ENCODE measurements at regions not wholly inside any gene's neighbourhood (a gene's known extent, or its start where the extent isn't known, plus 50 kb on each side); places are given as distances from the start of the nearest gene placed in this dataset.
"Not testable (repeated sequence)": the region's sequence is repeated elsewhere in the genome, so short reads cannot be mapped to it uniquely, and the experiment has no call there.

DNA sequence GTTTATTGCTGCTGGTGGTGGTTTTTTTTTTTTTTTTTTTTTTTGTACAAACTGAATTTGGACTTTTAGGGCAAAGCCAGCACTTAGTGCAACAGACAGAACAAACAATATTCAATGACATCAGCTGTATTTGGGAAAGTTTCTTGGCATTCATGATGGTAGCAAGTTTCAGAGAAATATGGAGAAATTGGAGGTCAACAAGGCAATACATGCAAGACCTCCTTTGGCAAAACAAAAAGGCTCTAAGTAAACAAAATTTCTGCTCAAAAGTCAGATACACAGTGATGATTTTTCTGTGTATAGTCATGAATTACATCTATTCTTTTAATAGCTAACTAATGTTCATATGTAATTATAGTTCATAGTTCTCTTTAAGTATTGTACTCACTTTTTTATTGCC is 612.5 kb upstream of the LUZP2 start:
- intact Hi-C loops (cut with micrococcal nuclease; ENCODE audit: unreplicated experiment): no loop called here
- H3K4me1 ChIP-seq (ENCODE audit: insufficient read depth, low read length, poor library complexity, severe bottlenecking): no peaks in the 10 kb centered on the region
- no peak overlapping the region for H3K27ac ChIP-seq (ENCODE audit: low read depth, low read length, poor library complexity, severe bottlenecking)
- no peaks in the 10 kb centered on the region for H3K9me3 ChIP-seq (ENCODE audit: low read depth, low read length, poor library complexity, severe bottlenecking)
- TF ChIP-seq EZH2 (IDR thresholded peaks at IDR 0.05; ENCODE audit: borderline replicate concordance, low read depth, low read length, poor library complexity, severe bottlenecking): no peak
- TF ChIP-seq, protein P1, sequence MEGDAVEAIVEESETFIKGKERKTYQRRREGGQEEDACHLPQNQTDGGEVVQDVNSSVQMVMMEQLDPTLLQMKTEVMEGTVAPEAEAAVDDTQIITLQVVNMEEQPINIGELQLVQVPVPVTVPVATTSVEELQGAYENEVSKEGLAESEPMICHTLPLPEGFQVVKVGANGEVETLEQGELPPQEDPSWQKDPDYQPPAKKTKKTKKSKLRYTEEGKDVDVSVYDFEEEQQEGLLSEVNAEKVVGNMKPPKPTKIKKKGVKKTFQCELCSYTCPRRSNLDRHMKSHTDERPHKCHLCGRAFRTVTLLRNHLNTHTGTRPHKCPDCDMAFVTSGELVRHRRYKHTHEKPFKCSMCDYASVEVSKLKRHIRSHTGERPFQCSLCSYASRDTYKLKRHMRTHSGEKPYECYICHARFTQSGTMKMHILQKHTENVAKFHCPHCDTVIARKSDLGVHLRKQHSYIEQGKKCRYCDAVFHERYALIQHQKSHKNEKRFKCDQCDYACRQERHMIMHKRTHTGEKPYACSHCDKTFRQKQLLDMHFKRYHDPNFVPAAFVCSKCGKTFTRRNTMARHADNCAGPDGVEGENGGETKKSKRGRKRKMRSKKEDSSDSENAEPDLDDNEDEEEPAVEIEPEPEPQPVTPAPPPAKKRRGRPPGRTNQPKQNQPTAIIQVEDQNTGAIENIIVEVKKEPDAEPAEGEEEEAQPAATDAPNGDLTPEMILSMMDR (conservative IDR thresholded peaks at IDR 0.05; ENCODE audit: low read depth, low read length): no peak
- no TSS peak for BruUV-seq (replicated peaks)
- ChIA-PET POLR2A (ENCODE audit: low non-redundant PET) (interaction anchor here (0.7 kb wide), 1 partner anchor 1305 kb away, joined by 20 read pairs; no protein-coding TSS in a partner anchor), CTCF (no interaction called here)
- no peaks in the 10 kb centered on the region for H3K27me3 ChIP-seq (replicated peaks; ENCODE audit: insufficient read depth, low read depth, low read length, poor library complexity)
- DNase-seq (ENCODE audit: low spot score): no peak
- no peak overlapping the region for H3K4me3 ChIP-seq (ENCODE audit: low read depth, low read length, poor library complexity, severe bottlenecking)
- no peaks in the 10 kb centered on the region for H3K36me3 ChIP-seq (ENCODE audit: insufficient read depth, low read length, poor library complexity, severe bottlenecking)

DNA sequence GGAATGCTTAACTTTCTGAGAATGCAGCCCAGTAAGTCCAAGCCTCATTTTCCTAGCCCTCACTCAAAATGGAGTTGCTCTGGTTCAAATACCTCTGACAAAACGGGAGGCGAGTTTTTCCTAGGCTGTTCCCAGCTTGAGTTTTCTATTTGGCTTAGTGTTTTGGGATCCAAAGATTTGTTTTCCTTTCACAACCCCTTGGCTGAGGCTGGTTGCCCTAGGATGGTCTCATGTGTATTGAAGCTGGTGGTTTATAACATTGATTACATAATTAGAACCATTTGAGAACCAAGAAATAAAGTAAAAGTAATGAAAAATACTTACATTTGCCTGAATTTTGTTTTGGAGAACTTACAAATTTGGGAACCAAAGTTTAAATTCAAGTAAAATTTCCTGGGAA is 611.1 kb upstream of the LUZP2 start:
- no peaks in the 10 kb centered on the region for H3K9me3 ChIP-seq (ENCODE audit: low read depth, low read length, poor library complexity, severe bottlenecking)
- TF ChIP-seq, protein P1 (conservative IDR thresholded peaks at IDR 0.05; ENCODE audit: low read depth, low read length): no peak
- TF ChIP-seq EZH2 (IDR thresholded peaks at IDR 0.05; ENCODE audit: borderline replicate concordance, low read depth, low read length, poor library complexity, severe bottlenecking): no peak
- no peaks in the 10 kb centered on the region for H3K27me3 ChIP-seq (replicated peaks; ENCODE audit: insufficient read depth, low read depth, low read length, poor library complexity)
- H3K27ac ChIP-seq (ENCODE audit: low read depth, low read length, poor library complexity, severe bottlenecking): no peak overlapping the region
- no TSS peak for BruUV-seq (replicated peaks)
- intact Hi-C loops (cut with micrococcal nuclease; ENCODE audit: unreplicated experiment): no loop called here
- POLR2A ChIA-PET (ENCODE audit: low non-redundant PET): no interaction called here
- no peaks in the 10 kb centered on the region for H3K36me3 ChIP-seq (ENCODE audit: insufficient read depth, low read length, poor library complexity, severe bottlenecking)
- no peak overlapping the region for H3K4me3 ChIP-seq (ENCODE audit: low read depth, low read length, poor library complexity, severe bottlenecking)
- no peaks in the 10 kb centered on the region for H3K4me1 ChIP-seq (ENCODE audit: insufficient read depth, low read length, poor library complexity, severe bottlenecking)
- CTCF ChIA-PET: no interaction called here
- no peak for DNase-seq (ENCODE audit: low spot score)

DNA sequence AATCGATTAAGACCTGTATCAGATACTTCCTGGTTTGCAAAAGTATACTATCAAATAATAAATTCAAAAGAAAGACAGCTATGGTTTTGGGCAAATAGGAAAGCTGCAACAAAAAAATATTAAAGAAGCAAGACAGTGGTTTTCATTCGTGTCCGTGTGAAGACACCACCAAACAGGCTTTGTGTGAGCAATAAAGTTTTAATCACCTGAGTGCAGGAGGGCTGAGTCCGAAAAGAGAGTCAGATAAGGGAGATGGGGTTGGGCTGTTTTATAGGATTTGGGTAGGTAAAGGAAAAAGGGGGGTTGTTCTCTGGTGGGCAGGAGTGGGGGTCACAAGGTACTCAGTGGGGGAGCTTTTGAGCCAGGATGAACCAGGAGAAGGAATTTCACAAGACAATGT is 609.7 kb upstream of the LUZP2 start:
- H3K36me3 ChIP-seq (ENCODE audit: insufficient read depth, low read length, poor library complexity, severe bottlenecking); intact Hi-C loops (cut with micrococcal nuclease; ENCODE audit: unreplicated experiment); BruUV-seq (replicated peaks); H3K4me1 ChIP-seq (ENCODE audit: insufficient read depth, low read length, poor library complexity, severe bottlenecking); DNase-seq (ENCODE audit: low spot score); H3K4me3 ChIP-seq (ENCODE audit: low read depth, low read length, poor library complexity, severe bottlenecking); H3K27me3 ChIP-seq (replicated peaks; ENCODE audit: insufficient read depth, low read depth, low read length, poor library complexity); H3K27ac ChIP-seq (ENCODE audit: low read depth, low read length, poor library complexity, severe bottlenecking); POLR2A ChIA-PET (ENCODE audit: low non-redundant PET); CTCF ChIA-PET; H3K9me3 ChIP-seq (ENCODE audit: low read depth, low read length, poor library complexity, severe bottlenecking): not testable (repeated sequence)

DNA sequence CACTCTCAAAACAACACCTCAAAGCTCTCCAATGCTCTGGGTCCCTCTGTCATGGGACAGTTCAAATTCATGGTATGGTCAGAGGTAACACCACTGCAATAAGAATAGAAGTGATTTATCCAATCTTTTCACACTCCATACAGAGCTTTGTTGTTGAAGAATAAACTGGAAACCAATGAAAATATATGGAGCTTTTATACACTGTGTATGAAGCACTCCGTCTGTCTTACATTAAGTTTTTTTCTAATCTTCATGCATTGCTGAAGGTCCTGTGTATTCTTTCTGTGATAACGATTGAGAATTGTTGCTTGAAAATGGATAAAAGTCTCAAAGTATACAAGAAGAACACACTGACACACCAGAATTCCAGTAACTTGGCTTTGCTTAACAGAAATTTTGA is 603.7 kb upstream of the LUZP2 start:
- ChIA-PET POLR2A (ENCODE audit: low non-redundant PET) (no interaction called here), CTCF (no interaction called here)
- intact Hi-C loops (cut with micrococcal nuclease; ENCODE audit: unreplicated experiment): no loop called here
- Histone ChIP-seq H3K27ac (ENCODE audit: low read depth, low read length, poor library complexity, severe bottlenecking) (no peak overlapping the region), H3K27me3 (replicated peaks; ENCODE audit: insufficient read depth, low read depth, low read length, poor library complexity) (no peaks in the 10 kb centered on the region), H3K9me3 (ENCODE audit: low read depth, low read length, poor library complexity, severe bottlenecking) (no peaks in the 10 kb centered on the region), H3K36me3 (ENCODE audit: insufficient read depth, low read length, poor library complexity, severe bottlenecking) (no peaks in the 10 kb centered on the region), H3K4me3 (ENCODE audit: low read depth, low read length, poor library complexity, severe bottlenecking) (no peak overlapping the region), H3K4me1 (ENCODE audit: insufficient read depth, low read length, poor library complexity, severe bottlenecking) (no peaks in the 10 kb centered on the region)
- TF ChIP-seq, protein P1 (conservative IDR thresholded peaks at IDR 0.05; ENCODE audit: low read depth, low read length): no peak
- no peak for TF ChIP-seq EZH2 (IDR thresholded peaks at IDR 0.05; ENCODE audit: borderline replicate concordance, low read depth, low read length, poor library complexity, severe bottlenecking)
- no peak for DNase-seq (ENCODE audit: low spot score)
- no TSS peak for BruUV-seq (replicated peaks)
